ENCODE measurements at regions not wholly inside any gene's neighbourhood (a gene's known extent, or its start where the extent isn't known, plus 50 kb on each side); places are given as distances from the start of the nearest gene placed in this dataset.
A peak's percentile ranks its signal among the peaks of the same experiment; 100 is the strongest.
"Not testable (repeated sequence)": the region's sequence is repeated elsewhere in the genome, so short reads cannot be mapped to it uniquely, and the experiment has no call there.

DNA sequence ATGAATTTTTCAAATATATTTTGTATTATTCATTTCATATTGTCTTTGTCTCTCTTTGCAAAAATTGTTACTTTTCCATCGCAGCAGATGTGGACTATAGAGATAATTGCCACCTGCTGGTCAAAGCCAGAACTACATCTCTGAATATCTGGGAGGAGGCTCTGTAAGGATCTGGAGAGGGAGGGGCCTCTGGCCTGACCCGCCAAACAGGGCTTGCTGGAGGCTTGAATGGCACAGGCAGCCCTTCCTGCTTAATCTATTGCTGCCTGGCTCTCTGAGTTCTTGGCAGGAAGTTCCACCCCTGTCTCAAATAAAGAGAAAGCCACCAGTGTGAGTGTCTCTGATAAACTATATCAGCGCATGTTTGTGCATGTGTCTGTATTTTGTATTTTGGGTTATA lies 132.4 kb downstream of the ZMAT1 start:
- Histone ChIP-seq H3K36me3 (ENCODE audit: insufficient read depth, low read length) (no peaks in the 10 kb centered on the region), H3K4me3 (ENCODE audit: low read depth, low read length, poor library complexity, severe bottlenecking) (no peak overlapping the region), H3F3A (ENCODE audit: insufficient read depth, low read length) (no peaks in the 10 kb centered on the region), H3K9ac (ENCODE audit: low read length) (no peak overlapping the region), H4K20me1 (ENCODE audit: insufficient read depth, low read length) (no peaks in the 10 kb centered on the region), H3K9me2 (ENCODE audit: low read depth, low read length) (no peaks in the 10 kb centered on the region), H3K4me1 (ENCODE audit: insufficient read depth, low read length, severe bottlenecking) (no peaks in the 10 kb centered on the region), H2AFZ (ENCODE audit: low read length) (no peak overlapping the region), H3K27ac (ENCODE audit: low read depth, low read length, poor library complexity, severe bottlenecking) (no peak overlapping the region), H3K9me3 (ENCODE audit: low read length) (no peaks in the 10 kb centered on the region), H3K4me2 (ENCODE audit: low read length) (peak overlapping the region; percentile 26; the same call in 1 of the 2 replicates), H3K27me3 (ENCODE audit: insufficient read depth, low read length) (no peaks in the 10 kb centered on the region), H3K79me2 (ENCODE audit: insufficient read depth, low read length) (no peaks in the 10 kb centered on the region)
- TF ChIP-seq CTCF (IDR thresholded peaks at IDR 0.05; ENCODE audit: low read length) (peak; percentile 47), EZH2 (IDR thresholded peaks at IDR 0.05; ENCODE audit: borderline replicate concordance, low read length) (no peak)

GRCh38 chrX:101787934-101788333 lies 128.3 kb upstream of the ARMCX2 start:
- H3K79me2 ChIP-seq (ENCODE audit: insufficient read depth, low read length) = no peaks in the 10 kb centered on the region
- H3K4me1 ChIP-seq (ENCODE audit: insufficient read depth, low read length, severe bottlenecking) = no peaks in the 10 kb centered on the region
- no peaks in the 10 kb centered on the region for H3K36me3 ChIP-seq (ENCODE audit: insufficient read depth, low read length)
- no peak overlapping the region for H3K4me2 ChIP-seq (ENCODE audit: low read length)
- H3F3A ChIP-seq (ENCODE audit: insufficient read depth, low read length) = no peaks in the 10 kb centered on the region
- no peaks in the 10 kb centered on the region for H4K20me1 ChIP-seq (ENCODE audit: insufficient read depth, low read length)
- H2AFZ ChIP-seq (ENCODE audit: low read length) = no peak overlapping the region
- H3K27ac ChIP-seq (ENCODE audit: low read depth, low read length, poor library complexity, severe bottlenecking) = no peak overlapping the region
- no peaks in the 10 kb centered on the region for H3K27me3 ChIP-seq (ENCODE audit: insufficient read depth, low read length)
- no peaks in the 10 kb centered on the region for H3K9me3 ChIP-seq (ENCODE audit: low read length)
- no peak for TF ChIP-seq CTCF (IDR thresholded peaks at IDR 0.05; ENCODE audit: low read length)
- TF ChIP-seq EZH2 (IDR thresholded peaks at IDR 0.05; ENCODE audit: borderline replicate concordance, low read length) = no peak
- H3K4me3 ChIP-seq (ENCODE audit: low read depth, low read length, poor library complexity, severe bottlenecking) = no peak overlapping the region
- H3K9ac ChIP-seq (ENCODE audit: low read length) = no peak overlapping the region
- no peaks in the 10 kb centered on the region for H3K9me2 ChIP-seq (ENCODE audit: low read depth, low read length)

- H3K27me3 ChIP-seq (ENCODE audit: insufficient read depth, low read length) = no peaks in the 10 kb centered on the region
Observed at GRCh38 chrX:101785142-101785541, 125.5 kb upstream of the ARMCX2 start.

DNA sequence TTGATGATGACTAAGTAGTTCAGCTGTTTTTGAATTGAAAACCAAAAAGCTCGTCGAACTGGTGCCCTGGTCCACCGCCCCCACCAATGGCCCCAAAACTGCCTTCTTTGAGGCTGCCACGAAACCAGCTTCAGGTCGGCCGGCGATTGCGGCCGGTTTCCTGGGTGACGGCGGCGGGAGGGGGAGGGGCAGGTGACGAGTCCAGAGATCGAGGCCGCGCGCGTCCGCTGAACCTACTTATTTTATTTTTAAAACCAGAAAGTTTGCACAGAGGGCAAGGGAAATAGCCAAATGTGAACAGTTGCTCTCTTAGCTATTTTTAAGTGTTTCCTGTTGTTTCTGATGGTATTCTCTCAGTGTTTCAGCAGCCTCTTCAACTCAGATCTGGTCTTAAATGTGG lies 120.8 kb upstream of the ARMCX2 start:
- not testable (repeated sequence) for H3K4me3 ChIP-seq (ENCODE audit: low read depth, low read length, poor library complexity, severe bottlenecking); H3K9me3 ChIP-seq (ENCODE audit: low read length); H3F3A ChIP-seq (ENCODE audit: insufficient read depth, low read length); H3K27me3 ChIP-seq (ENCODE audit: insufficient read depth, low read length); H3K9ac ChIP-seq (ENCODE audit: low read length); H3K36me3 ChIP-seq (ENCODE audit: insufficient read depth, low read length); H4K20me1 ChIP-seq (ENCODE audit: insufficient read depth, low read length); H2AFZ ChIP-seq (ENCODE audit: low read length); H3K79me2 ChIP-seq (ENCODE audit: insufficient read depth, low read length); H3K4me2 ChIP-seq (ENCODE audit: low read length); H3K4me1 ChIP-seq (ENCODE audit: insufficient read depth, low read length, severe bottlenecking); H3K9me2 ChIP-seq (ENCODE audit: low read depth, low read length); H3K27ac ChIP-seq (ENCODE audit: low read depth, low read length, poor library complexity, severe bottlenecking)

More at GRCh38 chrX:101785142-101785541, 125.5 kb upstream of the ARMCX2 start:
- no peaks in the 10 kb centered on the region for H4K20me1 ChIP-seq (ENCODE audit: insufficient read depth, low read length)
- TF ChIP-seq EZH2 (IDR thresholded peaks at IDR 0.05; ENCODE audit: borderline replicate concordance, low read length) (no peak), CTCF (IDR thresholded peaks at IDR 0.05; ENCODE audit: low read length) (no peak)
- H3K4me2 ChIP-seq (ENCODE audit: low read length) = no peak overlapping the region
- no peaks in the 10 kb centered on the region for H3K4me1 ChIP-seq (ENCODE audit: insufficient read depth, low read length, severe bottlenecking)
- H3K36me3 ChIP-seq (ENCODE audit: insufficient read depth, low read length) = no peaks in the 10 kb centered on the region
- H3F3A ChIP-seq (ENCODE audit: insufficient read depth, low read length) = no peaks in the 10 kb centered on the region
- no peak overlapping the region for H3K27ac ChIP-seq (ENCODE audit: low read depth, low read length, poor library complexity, severe bottlenecking)
- H3K4me3 ChIP-seq (ENCODE audit: low read depth, low read length, poor library complexity, severe bottlenecking) = no peak overlapping the region
- no peak overlapping the region for H2AFZ ChIP-seq (ENCODE audit: low read length)
- H3K9ac ChIP-seq (ENCODE audit: low read length) = no peak overlapping the region
- H3K9me2 ChIP-seq (ENCODE audit: low read depth, low read length) = no peaks in the 10 kb centered on the region
- H3K9me3 ChIP-seq (ENCODE audit: low read length) = no peaks in the 10 kb centered on the region
- H3K79me2 ChIP-seq (ENCODE audit: insufficient read depth, low read length) = no peaks in the 10 kb centered on the region
